ENCODE measurements at regions not wholly inside any gene's neighbourhood (a gene's known extent, or its start where the extent isn't known, plus 50 kb on each side); places are given as distances from the start of the nearest gene placed in this dataset.

GRCh38 chrX:45351478-45351877 lies 150.8 kb upstream of the DIPK2B start:
- no peak for DNase-seq

- DNase-seq: no peak
Measured at GRCh38 chrX:45348296-45348695, 147.6 kb upstream of the DIPK2B start.

- no peak for DNase-seq
Measured at GRCh38 chrX:45347877-45348276, 147.2 kb upstream of the DIPK2B start.

GRCh38 chrX:45344594-45344993 lies 143.9 kb upstream of the DIPK2B start:
- no peak for DNase-seq

GRCh38 chrX:45329217-45329616 lies 128.5 kb upstream of the DIPK2B start:
- DNase-seq: no peak

GRCh38 chrX:45324941-45325340 lies 124.3 kb upstream of the DIPK2B start:
- no peak for DNase-seq

GRCh38 chrX:45323387-45323786 lies 122.7 kb upstream of the DIPK2B start:
- no peak for DNase-seq

GRCh38 chrX:45322820-45323219 lies 122.1 kb upstream of the DIPK2B start:
- no peak for DNase-seq

GRCh38 chrX:45322382-45322781 lies 121.7 kb upstream of the DIPK2B start:
- no peak for DNase-seq

GRCh38 chrX:45320191-45320590 lies 119.5 kb upstream of the DIPK2B start:
- DNase-seq: no peak

- DNase-seq: no peak
Measured at GRCh38 chrX:45309801-45310200, 109.1 kb upstream of the DIPK2B start.

GRCh38 chrX:45309096-45309495 lies 108.4 kb upstream of the DIPK2B start:
- no peak for DNase-seq

GRCh38 chrX:45306794-45307193 lies 106.1 kb upstream of the DIPK2B start:
- no peak for DNase-seq

- DNase-seq: no peak
Measured at GRCh38 chrX:45300638-45301037, 100.0 kb upstream of the DIPK2B start.

GRCh38 chrX:45295259-45295986 lies 94.7 kb upstream of the DIPK2B start:
- DNase-seq: no peak

- no peak for DNase-seq
Measured at GRCh38 chrX:45274576-45274975, 73.9 kb upstream of the DIPK2B start.

GRCh38 chrX:45267007-45267406 lies 66.3 kb upstream of the DIPK2B start:
- no peak for DNase-seq

- DNase-seq: no peak
Measured at GRCh38 chrX:45266456-45266855, 65.8 kb upstream of the DIPK2B start.

GRCh38 chrX:45264865-45265264 lies 64.2 kb upstream of the DIPK2B start:
- DNase-seq: no peak

- no peak for DNase-seq
Measured at GRCh38 chrX:45261471-45261870, 60.8 kb upstream of the DIPK2B start.

GRCh38 chrX:45261005-45261404 lies 60.3 kb upstream of the DIPK2B start:
- DNase-seq: no peak

- DNase-seq: no peak
Measured at GRCh38 chrX:45258731-45259402, 58.2 kb upstream of the DIPK2B start.

Measured in activated effector memory CD4-positive, alpha-beta T cell treated with anti-CD3 and anti-CD28 coated beads, Interleukin-2, amount 50 U/mL, for 16 hours (primary cell).